A172 (cell line): ENCODE measurements at regions not wholly inside any gene's neighbourhood (a gene's known extent, or its start where the extent isn't known, plus 50 kb on each side); places are given as distances from the start of the nearest gene placed in this dataset.

Source experiments
- DNase-seq: peaks from one replicate; pipeline ENCODE4 v3.0.0-alpha.2; 2015; ENCODE audit warnings: low spot score

- DNase-seq, result no peak
These were observed 440.9 kb downstream of the BTBD3 start for GRCh38 chr20:12358655-12359009.

- no peak for DNase-seq
These were observed 454.3 kb downstream of the BTBD3 start for GRCh38 chr20:12371990-12372389.

GRCh38 chr20:12372557-12372956 lies 454.9 kb downstream of the BTBD3 start:
- no peak for DNase-seq

GRCh38 chr20:12375967-12376366 lies 458.3 kb downstream of the BTBD3 start:
- no peak for DNase-seq

GRCh38 chr20:12383821-12384220 lies 466.1 kb downstream of the BTBD3 start:
- peak; percentile 41 for DNase-seq

- DNase-seq, result no peak
These were observed 469.1 kb downstream of the BTBD3 start for GRCh38 chr20:12386821-12387220.

- no peak for DNase-seq
These were observed 473.4 kb downstream of the BTBD3 start for GRCh38 chr20:12391099-12391498.

- DNase-seq, result peak; percentile 50
These were observed 477.1 kb downstream of the BTBD3 start for GRCh38 chr20:12394786-12395185.

GRCh38 chr20:12395353-12395752 lies 477.7 kb downstream of the BTBD3 start:
- peak; percentile 22 for DNase-seq

- DNase-seq, result no peak
These were observed 478.1 kb downstream of the BTBD3 start for GRCh38 chr20:12395760-12396159.

- no peak for DNase-seq
These were observed 481.6 kb downstream of the BTBD3 start for GRCh38 chr20:12399110-12399836.

- DNase-seq, result no peak
These were observed 487.2 kb downstream of the BTBD3 start for GRCh38 chr20:12404941-12405340.

GRCh38 chr20:12406978-12407377 lies 489.3 kb downstream of the BTBD3 start:
- no peak for DNase-seq

- peak; percentile 11 for DNase-seq
These were observed 491.8 kb downstream of the BTBD3 start for GRCh38 chr20:12409501-12409900.

GRCh38 chr20:12410783-12411182 lies 493.1 kb downstream of the BTBD3 start:
- no peak for DNase-seq

GRCh38 chr20:12411246-12411940 lies 493.7 kb downstream of the BTBD3 start:
- DNase-seq, result no peak

GRCh38 chr20:12413116-12413515 lies 495.4 kb downstream of the BTBD3 start:
- no peak for DNase-seq

- DNase-seq, result peak; percentile 14
These were observed 497.0 kb downstream of the BTBD3 start for GRCh38 chr20:12414446-12415274.

GRCh38 chr20:12416281-12416680 lies 498.6 kb downstream of the BTBD3 start:
- DNase-seq, result no peak

- no peak for DNase-seq
These were observed 516.0 kb downstream of the BTBD3 start for GRCh38 chr20:12433724-12434123.

GRCh38 chr20:12434672-12435071 lies 517.0 kb downstream of the BTBD3 start:
- no peak for DNase-seq

GRCh38 chr20:12435268-12435667 lies 517.6 kb downstream of the BTBD3 start:
- no peak for DNase-seq

- no peak for DNase-seq
These were observed 536.0 kb downstream of the BTBD3 start for GRCh38 chr20:12453711-12454110.
